OCI-LY7 (cell line): ENCODE measurements at regions not wholly inside any gene's neighbourhood (a gene's known extent, or its start where the extent isn't known, plus 50 kb on each side); places are given as distances from the start of the nearest gene placed in this dataset.

Experiments used
- BruUV-seq: library from RNA; stranded (reverse); fragments of 400-500 nt; replicated peaks from 2 replicates; lab custom pipeline; 2021; lab: Mats Ljungman, UMichigan
- CTCF ChIA-PET: fragments of 300-600 bp; sonication (Branson Sonifier 250); formaldehyde crosslinking; loops from one replicate; lab custom pipeline; 2022; ENCODE audit warnings: antibody characterized with exemption; ENCODE audit not compliant: unreplicated experiment; lab: Charles Lee
- POLR2A ChIA-PET: fragments of 300-600 bp; sonication (Branson Sonifier 250); formaldehyde crosslinking; loops from one replicate; lab custom pipeline; 2022; ENCODE audit warnings: antibody characterized with exemption; lab: Charles Lee
- DNase-seq: peaks from one replicate; pipeline ENCODE4 v3.0.0-alpha.2; 2015; ENCODE audit warnings: low spot score
- H2AFZ ChIP-seq: fragments of 200-600 bp; sonication (generic), shearing (Covaris generic); 2 replicates; pipeline ENCODE4 v1.6.1; 2014; ENCODE audit warnings: mild to moderate bottlenecking, antibody characterized with exemption, low read length, moderate library complexity
- H3K27ac ChIP-seq: fragments of 200-600 bp; sonication (generic); 2 replicates; pipeline ENCODE4 v1.5.1; 2014; ENCODE audit warnings: mixed run types, low read depth, mild to moderate bottlenecking, moderate library complexity, low read length, inconsistent platforms; ENCODE audit not compliant: poor library complexity, severe bottlenecking
- H3K36me3 ChIP-seq: fragments of 200-600 bp; sonication (generic); 2 replicates; pipeline ENCODE4 v1.6.1; 2014; ENCODE audit warnings: mild to moderate bottlenecking, antibody characterized with exemption, low read length, moderate library complexity, mixed read lengths; ENCODE audit not compliant: insufficient read depth
- H3K4me1 ChIP-seq: fragments of 200-600 bp; sonication (generic); 2 replicates; pipeline ENCODE4 v1.5.1; 2014; ENCODE audit warnings: mild to moderate bottlenecking, low read length; ENCODE audit not compliant: insufficient read depth, poor library complexity, severe bottlenecking
- H3K4me2 ChIP-seq: fragments of 200-600 bp; sonication (generic); 2 replicates; pipeline ENCODE4 v1.6.1; 2014; ENCODE audit warnings: mild to moderate bottlenecking, low read length
- H3K4me3 ChIP-seq: fragments of 200-600 bp; sonication (generic); 2 replicates; pipeline ENCODE4 v1.5.1; 2014; ENCODE audit warnings: mild to moderate bottlenecking, low read depth, low read length; ENCODE audit not compliant: poor library complexity, severe bottlenecking
- H3K79me2 ChIP-seq: fragments of 200-600 bp; sonication (generic); 2 replicates; pipeline ENCODE4 v1.6.1; 2016; ENCODE audit warnings: low read depth, mild to moderate bottlenecking, low read length, moderate library complexity, mixed read lengths; ENCODE audit not compliant: insufficient read depth
- H3K9me2 ChIP-seq: fragments of 200-600 bp; sonication (generic); 2 replicates; pipeline ENCODE4 v1.6.1; 2016; ENCODE audit warnings: mild to moderate bottlenecking, low read length, mixed read lengths; ENCODE audit not compliant: insufficient read depth
- H3K9me3 ChIP-seq: fragments of 200-600 bp; sonication (generic); 2 replicates; pipeline ENCODE4 v1.6.1; 2014; ENCODE audit warnings: mild to moderate bottlenecking, mixed run types, low read length, mixed read lengths
- H4K20me1 ChIP-seq: fragments of 200-600 bp; sonication (generic); 2 replicates; pipeline ENCODE4 v1.6.1; 2014; ENCODE audit warnings: mild to moderate bottlenecking, antibody characterized with exemption, low read length, moderate library complexity, mixed read lengths; ENCODE audit not compliant: insufficient read depth
- EZH2phosphoT487 ChIP-seq: fragments of 200-600 bp; sonication (generic); IDR thresholded peaks from 2 replicates; pipeline ENCODE4 v1.6.1; 2018; ENCODE audit warnings: low read depth, borderline replicate concordance, mild to moderate bottlenecking, mixed run types, antibody characterized with exemption, low read length, moderate library complexity, mixed read lengths
- intact Hi-C: fragments of 100-400 bp; cut with micrococcal nuclease; formaldehyde crosslinking; loops from one replicate; pipeline ENCODE4 v1.10.0; 2022; ENCODE audit not compliant: unreplicated experiment
- TF ChIP-seq, protein P1 (sequence below): fragments of 200-600 bp; sonication (generic); conservative IDR thresholded peaks from 2 replicates; pipeline ENCODE4 v1.5.1; 2014; ENCODE audit warnings: mild to moderate bottlenecking, antibody characterized with exemption, low read length, moderate library complexity, mixed read lengths

- DNase-seq = no peak
- ChIA-PET POLR2A (no interaction called here), CTCF (no interaction called here)
- BruUV-seq = no TSS peak
- no peak overlapping the region for H3K4me2 ChIP-seq
- no peak overlapping the region for H3K27ac ChIP-seq
- no peak for TF ChIP-seq EZH2phosphoT487
- TF ChIP-seq, protein P1, sequence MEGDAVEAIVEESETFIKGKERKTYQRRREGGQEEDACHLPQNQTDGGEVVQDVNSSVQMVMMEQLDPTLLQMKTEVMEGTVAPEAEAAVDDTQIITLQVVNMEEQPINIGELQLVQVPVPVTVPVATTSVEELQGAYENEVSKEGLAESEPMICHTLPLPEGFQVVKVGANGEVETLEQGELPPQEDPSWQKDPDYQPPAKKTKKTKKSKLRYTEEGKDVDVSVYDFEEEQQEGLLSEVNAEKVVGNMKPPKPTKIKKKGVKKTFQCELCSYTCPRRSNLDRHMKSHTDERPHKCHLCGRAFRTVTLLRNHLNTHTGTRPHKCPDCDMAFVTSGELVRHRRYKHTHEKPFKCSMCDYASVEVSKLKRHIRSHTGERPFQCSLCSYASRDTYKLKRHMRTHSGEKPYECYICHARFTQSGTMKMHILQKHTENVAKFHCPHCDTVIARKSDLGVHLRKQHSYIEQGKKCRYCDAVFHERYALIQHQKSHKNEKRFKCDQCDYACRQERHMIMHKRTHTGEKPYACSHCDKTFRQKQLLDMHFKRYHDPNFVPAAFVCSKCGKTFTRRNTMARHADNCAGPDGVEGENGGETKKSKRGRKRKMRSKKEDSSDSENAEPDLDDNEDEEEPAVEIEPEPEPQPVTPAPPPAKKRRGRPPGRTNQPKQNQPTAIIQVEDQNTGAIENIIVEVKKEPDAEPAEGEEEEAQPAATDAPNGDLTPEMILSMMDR = no peak
- no peak overlapping the region for H3K4me3 ChIP-seq
- intact Hi-C loops = no loop called here
- no peaks in the 10 kb centered on the region for H3K4me1 ChIP-seq
- no peaks in the 10 kb centered on the region for H4K20me1 ChIP-seq
- no peaks in the 10 kb centered on the region for H3K9me3 ChIP-seq
- no peaks in the 10 kb centered on the region for H3K9me2 ChIP-seq
- no peaks in the 10 kb centered on the region for H3K79me2 ChIP-seq
- H3K36me3 ChIP-seq = no peaks in the 10 kb centered on the region
- H2AFZ ChIP-seq = no peak overlapping the region
Observed at GRCh38 chrX:40349251-40349650, 231.5 kb upstream of the ATP6AP2 start.

- no peak overlapping the region for H2AFZ ChIP-seq
- H4K20me1 ChIP-seq = no peaks in the 10 kb centered on the region
- H3K36me3 ChIP-seq = no peaks in the 10 kb centered on the region
- no peaks in the 10 kb centered on the region for H3K9me2 ChIP-seq
- H3K9me3 ChIP-seq = no peaks in the 10 kb centered on the region
- POLR2A ChIA-PET = no interaction called here
- TF ChIP-seq, protein P1 = no peak
- TF ChIP-seq EZH2phosphoT487 = no peak
- no peak overlapping the region for H3K4me3 ChIP-seq
- no peak overlapping the region for H3K4me2 ChIP-seq
- H3K4me1 ChIP-seq = no peaks in the 10 kb centered on the region
- CTCF ChIA-PET = no interaction called here
- intact Hi-C loops = no loop called here
- no peaks in the 10 kb centered on the region for H3K79me2 ChIP-seq
- H3K27ac ChIP-seq = no peak overlapping the region
- DNase-seq = no peak
- no TSS peak for BruUV-seq
Observed at GRCh38 chrX:40346379-40346778, 234.4 kb upstream of the ATP6AP2 start.

- TF ChIP-seq, protein P1 = no peak
- TF ChIP-seq EZH2phosphoT487 = no peak
- BruUV-seq = no TSS peak
- H3K9me3 ChIP-seq = no peaks in the 10 kb centered on the region
- no peaks in the 10 kb centered on the region for H3K9me2 ChIP-seq
- H4K20me1 ChIP-seq = no peaks in the 10 kb centered on the region
- H3K4me2 ChIP-seq = no peak overlapping the region
- H3K27ac ChIP-seq = no peak overlapping the region
- POLR2A ChIA-PET = no interaction called here
- no peaks in the 10 kb centered on the region for H3K4me1 ChIP-seq
- H3K4me3 ChIP-seq = no peak overlapping the region
- no peaks in the 10 kb centered on the region for H3K36me3 ChIP-seq
- no peak overlapping the region for H2AFZ ChIP-seq
- no peak for DNase-seq
- CTCF ChIA-PET = no interaction called here
- intact Hi-C loops = no loop called here
- no peaks in the 10 kb centered on the region for H3K79me2 ChIP-seq
Observed at GRCh38 chrX:40343319-40343718, 237.5 kb upstream of the ATP6AP2 start.
